GM12878 (cell line): ENCODE measurements at regions not wholly inside any gene's neighbourhood (a gene's known extent, or its start where the extent isn't known, plus 50 kb on each side); places are given as distances from the start of the nearest gene placed in this dataset.
A peak's percentile ranks its signal among the peaks of the same experiment; 100 is the strongest.

Experiments
- ATAC-seq: fragments of 200-7000 bp; cut with Tn5 transposase; 3 replicates; pipeline ENCODE4 v1.9.1; 2020; ENCODE audit warnings: mild to moderate bottlenecking, moderate library complexity
- BruUV-seq: library from RNA; stranded (reverse); fragments of 400-500 nt; replicated peaks from 2 replicates; lab custom pipeline; 2021; lab: Mats Ljungman, UMichigan
- CTCF ChIA-PET: fragments of 300-600 bp; sonication (Branson Sonifier 250); formaldehyde crosslinking; extraction: SDS; loops from one replicate; lab custom pipeline; 2021; ENCODE audit warnings: inconsistent platforms; lab: Yijun Ruan, JAX
- POLR2A ChIA-PET: fragments of 350-600 bp; formaldehyde crosslinking; extraction: SDS; loops from one replicate; lab custom pipeline; 2021; ENCODE audit warnings: inconsistent platforms; lab: Charles Lee
- RAD21 ChIA-PET: fragments of 300-600 bp; sonication (Branson Sonifier 250); formaldehyde crosslinking; loops from one replicate; lab custom pipeline; 2023; ENCODE audit warnings: antibody characterized with exemption; ENCODE audit not compliant: unreplicated experiment; lab: Charles Lee
- SMC1A ChIA-PET: fragments of 300-600 bp; sonication (Branson Sonifier 250); formaldehyde crosslinking; loops from one replicate; lab custom pipeline; 2023; ENCODE audit not compliant: unreplicated experiment, uncharacterized antibody; lab: Charles Lee
- DNase-seq: peaks from one replicate; pipeline ENCODE4 v3.0.0-alpha.2; 2011; ENCODE audit warnings: low read depth, low spot score
- FAIRE-seq: peaks from 3 replicates; lab custom pipeline; 2011; peaks lifted over from hg19 to GRCh38; lab: Jason Lieb, UNC
- H2AFZ ChIP-seq: 2 replicates; pipeline ENCODE4 v1.6.0; 2011; ENCODE audit warnings: low read depth, low read length, control low read depth; ENCODE audit not compliant: control insufficient read depth
- H3K27ac ChIP-seq: 2 replicates; pipeline ENCODE4 v1.5.1; 2011; ENCODE audit warnings: control low read depth; ENCODE audit not compliant: control insufficient read depth, insufficient read depth
- H3K27me3 ChIP-seq, 2 experiments: replicated peaks in 1 of 2; 2 replicates each; pipeline versions ENCODE4 v1.6.0 to v1.6.1; 2011; ENCODE audit warnings: low read length in 1 of 2; ENCODE audit not compliant: control insufficient read depth in 2 of 2, insufficient read depth in 2 of 2
- H3K36me3 ChIP-seq, 2 experiments: 2 replicates each; pipeline ENCODE4 v1.5.1; 2011; ENCODE audit warnings: low read length in 1 of 2; ENCODE audit not compliant: control insufficient read depth in 2 of 2, insufficient read depth in 2 of 2
- H3K4me1 ChIP-seq: 2 replicates; pipeline ENCODE4 v1.6.1; 2011; ENCODE audit warnings: mild to moderate bottlenecking, low read length, moderate library complexity, mixed read lengths; ENCODE audit not compliant: control insufficient read depth, insufficient read depth
- H3K4me2 ChIP-seq: 2 replicates; pipeline ENCODE4 v1.6.0; 2011; ENCODE audit warnings: control low read depth; ENCODE audit not compliant: control insufficient read depth, insufficient read depth
- H3K4me3 ChIP-seq: fragments of 200-600 bp; sonication (generic); 2 replicates; pipeline ENCODE4 v1.5.1; 2016
- H3K79me2 ChIP-seq: 2 replicates; pipeline ENCODE4 v1.6.0; 2011; ENCODE audit warnings: low read length; ENCODE audit not compliant: control insufficient read depth, insufficient read depth
- H3K9ac ChIP-seq: 2 replicates; pipeline ENCODE4 v1.8.0; 2011; ENCODE audit warnings: low read length, control low read depth, mixed read lengths; ENCODE audit not compliant: control insufficient read depth, insufficient read depth
- H3K9me3 ChIP-seq: replicated peaks from 3 replicates; pipeline ENCODE4 v1.5.1; 2011; ENCODE audit warnings: mild to moderate bottlenecking, low read length; ENCODE audit not compliant: control insufficient read depth, insufficient read depth
- H4K20me1 ChIP-seq: 2 replicates; pipeline ENCODE4 v1.6.0; 2011; ENCODE audit not compliant: control insufficient read depth, insufficient read depth
- BACH1 ChIP-seq: fragments of 450-650 bp; IDR thresholded peaks from 2 replicates; pipeline ENCODE4 v1.6.1; 2017; ENCODE audit warnings: mild to moderate bottlenecking, borderline replicate concordance
- BHLHE40 ChIP-seq, 2 experiments: fragments of 450-650 bp in 1 of 2; IDR thresholded peaks; 2 replicates each; pipeline ENCODE4 v1.6.1; 2011 to 2017; ENCODE audit warnings: low read depth in 2 of 2, borderline replicate concordance in 1 of 2, improper control_type of control experiment in 1 of 2, low read length in 1 of 2, mild to moderate bottlenecking in 1 of 2
- CHD1 ChIP-seq: IDR thresholded peaks from 2 replicates; pipeline ENCODE4 v1.6.1; 2012; ENCODE audit warnings: low read depth, low read length, improper control_type of control experiment
- DPF2 ChIP-seq: fragments of 450-650 bp; IDR thresholded peaks from 2 replicates; pipeline ENCODE4 v1.6.1; 2017; ENCODE audit warnings: mild to moderate bottlenecking
- EED ChIP-seq: sonication (generic); IDR thresholded peaks from 2 replicates; pipeline ENCODE4 v1.6.1; 2016; ENCODE audit warnings: antibody characterized with exemption, low read depth
- EGR1 ChIP-seq, 2 experiments: IDR thresholded peaks; 1 replicate in 1 of 2; 2 replicates in 1 of 2; pipeline ENCODE4 v1.6.1; 2011 to 2012; ENCODE audit warnings: low read depth in 2 of 2, low read length in 2 of 2, borderline replicate concordance in 1 of 2, mild to moderate bottlenecking in 1 of 2, moderate library complexity in 1 of 2
- EP300 ChIP-seq, 2 experiments: fragments of 150-350 bp in 1 of 2; IDR thresholded peaks; 2 replicates each; pipeline ENCODE4 v1.6.1; 2011 to 2012; ENCODE audit warnings: low read depth in 2 of 2, low read length in 2 of 2, borderline replicate concordance in 1 of 2, improper control_type of control experiment in 1 of 2, inconsistent platforms in 1 of 2; ENCODE audit not compliant: control insufficient read depth in 1 of 2
- IKZF2 ChIP-seq, 2 experiments: fragments of 450-650 bp; IDR thresholded peaks; 2 replicates each; pipeline ENCODE4 v1.6.1; 2017; ENCODE audit warnings: mild to moderate bottlenecking in 2 of 2, moderate library complexity in 2 of 2
- KLF5 ChIP-seq: fragments of 450-650 bp; IDR thresholded peaks from 2 replicates; pipeline ENCODE4 v1.6.1; 2014; ENCODE audit warnings: mild to moderate bottlenecking; ENCODE audit not compliant: partially characterized antibody
- MTA2 ChIP-seq: fragments of 450-650 bp; IDR thresholded peaks from 2 replicates; pipeline ENCODE4 v1.6.1; 2016; ENCODE audit warnings: low read depth, mild to moderate bottlenecking, moderate library complexity
- SPI1 ChIP-seq: IDR thresholded peaks from 2 replicates; pipeline ENCODE4 v1.6.1; 2011; ENCODE audit warnings: low read depth, mild to moderate bottlenecking, low read length, moderate library complexity, borderline replicate concordance; ENCODE audit not compliant: insufficient read depth
- SUPT20H ChIP-seq: IDR thresholded peaks from 2 replicates; pipeline ENCODE4 v1.6.1; 2011; ENCODE audit warnings: low read depth, mild to moderate bottlenecking, low read length, moderate library complexity, borderline replicate concordance; ENCODE audit not compliant: control insufficient read depth
- in situ Hi-C: fragments of 300-500 bp; cut with MboI; formaldehyde crosslinking; loops from 9 replicates; pipeline ENCODE4 v1.14.3; 2018; ENCODE audit warnings: mixed read lengths
- intact Hi-C: fragments of 100-400 bp; cut with micrococcal nuclease; formaldehyde crosslinking; loops from one replicate; pipeline ENCODE4 v1.14.2; 2022; ENCODE audit not compliant: unreplicated experiment
- TF ChIP-seq, protein P1 (sequence below): fragments of 450-650 bp; IDR thresholded peaks from 2 replicates; pipeline ENCODE4 v1.6.1; 2017; ENCODE audit warnings: antibody characterized with exemption, mild to moderate bottlenecking, moderate library complexity
- TF ChIP-seq, protein P2 (sequence below): fragments of 450-650 bp; formaldehyde crosslinking; IDR thresholded peaks from 2 replicates; pipeline ENCODE4 v1.4.0; 2020; ENCODE audit warnings: mild to moderate bottlenecking, moderate library complexity

DNA sequence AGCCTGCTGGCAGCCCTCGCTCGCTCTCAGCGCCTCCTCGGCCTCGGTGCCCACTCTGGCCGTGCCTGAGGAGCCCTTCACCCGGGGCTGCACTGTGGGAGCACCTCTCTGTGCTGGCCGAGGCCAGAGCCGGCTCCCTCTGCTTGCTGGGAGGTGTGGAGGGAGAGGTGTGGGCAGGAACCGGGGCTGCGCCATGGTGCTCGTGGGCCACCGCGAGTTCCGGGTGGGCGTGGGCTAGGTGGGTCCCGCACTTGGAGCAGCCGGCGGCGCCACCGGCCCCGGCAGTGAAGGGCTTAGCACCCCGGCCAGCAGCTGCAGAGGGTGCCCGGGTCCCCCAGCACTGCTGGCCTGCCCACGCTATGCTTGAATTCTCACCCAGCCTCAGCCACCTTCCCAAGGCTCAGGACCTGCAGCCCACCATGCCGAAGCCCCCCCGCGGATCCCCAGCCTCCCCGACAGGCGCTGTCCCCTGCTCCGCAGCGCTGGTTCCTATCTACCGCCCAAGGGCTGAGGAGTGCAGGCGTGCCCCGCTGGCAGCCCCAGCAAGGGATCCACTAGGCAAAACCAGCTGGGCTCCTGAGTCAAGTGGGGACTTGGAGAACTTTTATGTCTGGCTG lies 863.3 kb downstream of the IGSF11 start (continued):
- TF ChIP-seq, protein P1, sequence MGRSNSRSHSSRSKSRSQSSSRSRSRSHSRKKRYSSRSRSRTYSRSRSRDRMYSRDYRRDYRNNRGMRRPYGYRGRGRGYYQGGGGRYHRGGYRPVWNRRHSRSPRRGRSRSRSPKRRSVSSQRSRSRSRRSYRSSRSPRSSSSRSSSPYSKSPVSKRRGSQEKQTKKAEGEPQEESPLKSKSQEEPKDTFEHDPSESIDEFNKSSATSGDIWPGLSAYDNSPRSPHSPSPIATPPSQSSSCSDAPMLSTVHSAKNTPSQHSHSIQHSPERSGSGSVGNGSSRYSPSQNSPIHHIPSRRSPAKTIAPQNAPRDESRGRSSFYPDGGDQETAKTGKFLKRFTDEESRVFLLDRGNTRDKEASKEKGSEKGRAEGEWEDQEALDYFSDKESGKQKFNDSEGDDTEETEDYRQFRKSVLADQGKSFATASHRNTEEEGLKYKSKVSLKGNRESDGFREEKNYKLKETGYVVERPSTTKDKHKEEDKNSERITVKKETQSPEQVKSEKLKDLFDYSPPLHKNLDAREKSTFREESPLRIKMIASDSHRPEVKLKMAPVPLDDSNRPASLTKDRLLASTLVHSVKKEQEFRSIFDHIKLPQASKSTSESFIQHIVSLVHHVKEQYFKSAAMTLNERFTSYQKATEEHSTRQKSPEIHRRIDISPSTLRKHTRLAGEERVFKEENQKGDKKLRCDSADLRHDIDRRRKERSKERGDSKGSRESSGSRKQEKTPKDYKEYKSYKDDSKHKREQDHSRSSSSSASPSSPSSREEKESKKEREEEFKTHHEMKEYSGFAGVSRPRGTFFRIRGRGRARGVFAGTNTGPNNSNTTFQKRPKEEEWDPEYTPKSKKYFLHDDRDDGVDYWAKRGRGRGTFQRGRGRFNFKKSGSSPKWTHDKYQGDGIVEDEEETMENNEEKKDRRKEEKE: no peak
- TF ChIP-seq, all 136 proteins: peak for 0

DNA sequence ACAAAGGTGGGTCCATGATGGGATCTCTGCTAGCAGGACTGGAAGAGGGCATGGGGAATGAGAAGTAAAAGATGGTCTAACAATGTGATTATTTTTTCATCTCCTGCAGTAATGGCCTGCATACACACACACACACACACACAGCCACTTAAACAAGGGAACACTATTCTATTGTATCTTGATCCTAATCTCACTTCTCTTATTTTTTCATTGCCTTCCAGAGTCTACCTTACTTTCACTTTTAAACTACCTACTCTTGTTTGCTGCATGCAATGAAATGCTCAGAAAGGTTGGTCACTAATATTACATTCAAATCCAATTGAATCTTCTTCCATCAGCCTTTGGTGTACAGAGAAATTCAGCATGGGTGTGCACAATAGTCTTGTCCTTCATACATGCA lies 853.8 kb downstream of the IGSF11 start:
- DNase-seq (no peak), FAIRE-seq (no peak), ATAC-seq (peak; percentile 83)
- ChIA-PET POLR2A (no interaction called here), SMC1A (interaction anchor here (0.8 kb wide), 1 partner anchor 294 kb away, joined by 3 read pairs; no protein-coding TSS in a partner anchor), RAD21 (no interaction called here), CTCF (interaction anchor here (0.9 to 1.1 kb wide), 2 partner anchors 232 to 446 kb away, joined by 3 read pairs; no protein-coding TSS in a partner anchor)
- Histone ChIP-seq H3K36me3 (no peaks in the 10 kb centered on the region), H3K79me2 (no peaks in the 10 kb centered on the region), H3K4me1 (no peaks in the 10 kb centered on the region), H4K20me1 (no peaks in the 10 kb centered on the region), H3K27me3 (no peaks in the 10 kb centered on the region), H2AFZ (no peak overlapping the region), H3K9me3 (no peaks in the 10 kb centered on the region), H3K27ac (no peak overlapping the region), H3K4me2 (no peak overlapping the region), H3K4me3 (no peak overlapping the region), H3K9ac (no peak overlapping the region)
- no TSS peak for BruUV-seq
- intact Hi-C loops: no loop called here
- in situ Hi-C loops: no loop called here
- TF ChIP-seq CHD1 (no peak), BHLHE40 (IDR thresholded peaks at IDR 0.05; ENCODE audit: borderline replicate concordance in 1 of 2, low read depth in 2 of 2, low read length in 1 of 2) (no peak), EGR1 (IDR thresholded peaks at IDR 0.05; ENCODE audit: borderline replicate concordance in 1 of 2, low read depth in 2 of 2, low read length in 2 of 2) (no peak), KLF5 (no peak), IKZF2 (IDR thresholded peaks at IDR 0.05) (peak; percentile 46 to 48; a peak in 2 of 4 replicates), EED (no peak), SUPT20H (no peak), BACH1 (no peak), SPI1 (peak; percentile 54; the same call in 1 of the 2 replicates), MTA2 (0 out of 2 replicates have a peak, but pooled peaks have one; percentile 14), DPF2 (0 out of 2 replicates have a peak, but pooled peaks have one; percentile 18), EP300 (IDR thresholded peaks at IDR 0.05; ENCODE audit: borderline replicate concordance in 1 of 2, control insufficient read depth in 1 of 2, low read depth in 2 of 2, low read length in 2 of 2) (no peak)
- TF ChIP-seq, protein P2, sequence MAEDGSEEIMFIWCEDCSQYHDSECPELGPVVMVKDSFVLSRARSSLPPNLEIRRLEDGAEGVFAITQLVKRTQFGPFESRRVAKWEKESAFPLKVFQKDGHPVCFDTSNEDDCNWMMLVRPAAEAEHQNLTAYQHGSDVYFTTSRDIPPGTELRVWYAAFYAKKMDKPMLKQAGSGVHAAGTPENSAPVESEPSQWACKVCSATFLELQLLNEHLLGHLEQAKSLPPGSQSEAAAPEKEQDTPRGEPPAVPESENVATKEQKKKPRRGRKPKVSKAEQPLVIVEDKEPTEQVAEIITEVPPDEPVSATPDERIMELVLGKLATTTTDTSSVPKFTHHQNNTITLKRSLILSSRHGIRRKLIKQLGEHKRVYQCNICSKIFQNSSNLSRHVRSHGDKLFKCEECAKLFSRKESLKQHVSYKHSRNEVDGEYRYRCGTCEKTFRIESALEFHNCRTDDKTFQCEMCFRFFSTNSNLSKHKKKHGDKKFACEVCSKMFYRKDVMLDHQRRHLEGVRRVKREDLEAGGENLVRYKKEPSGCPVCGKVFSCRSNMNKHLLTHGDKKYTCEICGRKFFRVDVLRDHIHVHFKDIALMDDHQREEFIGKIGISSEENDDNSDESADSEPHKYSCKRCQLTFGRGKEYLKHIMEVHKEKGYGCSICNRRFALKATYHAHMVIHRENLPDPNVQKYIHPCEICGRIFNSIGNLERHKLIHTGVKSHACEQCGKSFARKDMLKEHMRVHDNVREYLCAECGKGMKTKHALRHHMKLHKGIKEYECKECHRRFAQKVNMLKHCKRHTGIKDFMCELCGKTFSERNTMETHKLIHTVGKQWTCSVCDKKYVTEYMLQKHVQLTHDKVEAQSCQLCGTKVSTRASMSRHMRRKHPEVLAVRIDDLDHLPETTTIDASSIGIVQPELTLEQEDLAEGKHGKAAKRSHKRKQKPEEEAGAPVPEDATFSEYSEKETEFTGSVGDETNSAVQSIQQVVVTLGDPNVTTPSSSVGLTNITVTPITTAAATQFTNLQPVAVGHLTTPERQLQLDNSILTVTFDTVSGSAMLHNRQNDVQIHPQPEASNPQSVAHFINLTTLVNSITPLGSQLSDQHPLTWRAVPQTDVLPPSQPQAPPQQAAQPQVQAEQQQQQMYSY (CRISPR knock-in tag): no peak
